ENCODE measurements at regions not wholly inside any gene's neighbourhood (a gene's known extent, or its start where the extent isn't known, plus 50 kb on each side); places are given as distances from the start of the nearest gene placed in this dataset.

- TF ChIP-seq EZH2phosphoT487 (IDR thresholded peaks at IDR 0.05; ENCODE audit: borderline replicate concordance) (no peak), CTCF (conservative IDR thresholded peaks at IDR 0.05; ENCODE audit: low read length) (no peak)
These were observed 466.3 kb downstream of the SOX9 start for GRCh38 chr17:72587156-72587555.

Data from Loucy (cell line).